ENCODE measurements at regions not wholly inside any gene's neighbourhood (a gene's known extent, or its start where the extent isn't known, plus 50 kb on each side); places are given as distances from the start of the nearest gene placed in this dataset.

DNA sequence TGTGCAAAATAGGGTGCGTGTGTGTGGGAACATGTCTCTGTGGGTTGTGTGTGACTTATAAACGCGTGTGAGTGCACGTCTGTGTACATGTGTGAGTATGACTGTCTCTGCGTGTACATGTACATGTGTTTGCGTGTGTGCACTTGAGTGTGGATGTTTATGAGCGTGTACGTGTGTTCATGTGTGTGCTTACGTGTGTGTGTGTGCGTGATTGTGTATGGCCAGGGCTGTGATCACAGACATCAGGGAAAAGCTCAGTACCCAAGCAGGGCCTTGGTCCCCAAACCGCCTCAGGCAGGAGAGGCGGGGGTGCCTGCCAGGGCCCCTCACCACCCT is 326.3 kb upstream of the DIO3 start:
- TF ChIP-seq, protein P1, sequence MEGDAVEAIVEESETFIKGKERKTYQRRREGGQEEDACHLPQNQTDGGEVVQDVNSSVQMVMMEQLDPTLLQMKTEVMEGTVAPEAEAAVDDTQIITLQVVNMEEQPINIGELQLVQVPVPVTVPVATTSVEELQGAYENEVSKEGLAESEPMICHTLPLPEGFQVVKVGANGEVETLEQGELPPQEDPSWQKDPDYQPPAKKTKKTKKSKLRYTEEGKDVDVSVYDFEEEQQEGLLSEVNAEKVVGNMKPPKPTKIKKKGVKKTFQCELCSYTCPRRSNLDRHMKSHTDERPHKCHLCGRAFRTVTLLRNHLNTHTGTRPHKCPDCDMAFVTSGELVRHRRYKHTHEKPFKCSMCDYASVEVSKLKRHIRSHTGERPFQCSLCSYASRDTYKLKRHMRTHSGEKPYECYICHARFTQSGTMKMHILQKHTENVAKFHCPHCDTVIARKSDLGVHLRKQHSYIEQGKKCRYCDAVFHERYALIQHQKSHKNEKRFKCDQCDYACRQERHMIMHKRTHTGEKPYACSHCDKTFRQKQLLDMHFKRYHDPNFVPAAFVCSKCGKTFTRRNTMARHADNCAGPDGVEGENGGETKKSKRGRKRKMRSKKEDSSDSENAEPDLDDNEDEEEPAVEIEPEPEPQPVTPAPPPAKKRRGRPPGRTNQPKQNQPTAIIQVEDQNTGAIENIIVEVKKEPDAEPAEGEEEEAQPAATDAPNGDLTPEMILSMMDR (conservative IDR thresholded peaks at IDR 0.05; ENCODE audit: low read length), result no peak
- no peak for TF ChIP-seq EZH2phosphoT487 (IDR thresholded peaks at IDR 0.05; ENCODE audit: borderline replicate concordance, low read depth, low read length)

All from OCI-LY7 (cell line).